Lung (tissue), 11 donors: ENCODE measurements at regions not wholly inside any gene's neighbourhood (a gene's known extent, or its start where the extent isn't known, plus 50 kb on each side); places are given as distances from the start of the nearest gene placed in this dataset.
A peak's percentile ranks its signal among the peaks of the same experiment; 100 is the strongest.

Experiments used
- ATAC-seq: fragments of 200-7000 bp; cut with Tn5 transposase; one replicate; pipeline ENCODE4 v1.9.1; 2020; ENCODE audit warnings: moderate number of reproducible peaks; ENCODE audit not compliant: insufficient read depth, low FRiP score
- DNase-seq, 3 donors: peaks; one replicate each; pipeline ENCODE4 v3.0.0-alpha.2; 2013 to 2017
- H3K27ac ChIP-seq, 2 donors: one replicate each; pipeline ENCODE4 v1.5.1; 2013; ENCODE audit warnings: mild to moderate bottlenecking in 2 of 2, moderate library complexity in 2 of 2, control low read depth in 1 of 2, inconsistent platforms in 1 of 2, low read depth in 1 of 2, low read length in 1 of 2
- H3K27me3 ChIP-seq, 3 donors: one replicate each; pipeline ENCODE4 v1.5.1; 2013; ENCODE audit warnings: low read length in 2 of 3; ENCODE audit not compliant: control insufficient read depth in 3 of 3, insufficient read depth in 3 of 3
- H3K36me3 ChIP-seq, 4 donors: one replicate each; pipeline ENCODE4 v1.5.1; 2013; ENCODE audit warnings: low read length in 4 of 4, mild to moderate bottlenecking in 1 of 4, moderate library complexity in 1 of 4; ENCODE audit not compliant: control insufficient read depth in 4 of 4, insufficient read depth in 4 of 4
- H3K4me1 ChIP-seq, 5 donors: one replicate each; pipeline ENCODE4 v1.5.1; 2013; ENCODE audit warnings: low read length in 5 of 5, mild to moderate bottlenecking in 2 of 5, moderate library complexity in 1 of 5; ENCODE audit not compliant: control insufficient read depth in 5 of 5, insufficient read depth in 5 of 5
- H3K4me3 ChIP-seq: one replicate; pipeline ENCODE4 v1.5.1; 2013; ENCODE audit warnings: mild to moderate bottlenecking, control low read depth, moderate library complexity
- H3K9ac ChIP-seq, 2 donors: one replicate each; pipeline ENCODE4 v1.5.1; 2013; ENCODE audit warnings: low read length in 2 of 2, control low read depth in 1 of 2; ENCODE audit not compliant: insufficient read depth in 1 of 2
- H3K9me3 ChIP-seq, 4 donors: one replicate each; pipeline ENCODE4 v1.5.1; 2013; ENCODE audit warnings: low read length in 3 of 4, mild to moderate bottlenecking in 1 of 4, moderate library complexity in 1 of 4; ENCODE audit not compliant: control insufficient read depth in 4 of 4, insufficient read depth in 3 of 4
- CTCF ChIP-seq: IDR thresholded peaks from 2 replicates; pipeline ENCODE4 v1.5.1; 2012; ENCODE audit warnings: mild to moderate bottlenecking; ENCODE audit errors: control extremely low read depth, extremely low read depth
- WGBS, 2 donors: extraction: QIAGEN DNeasy Blood & Tissue Kit; methylation state at CpG; one replicate each; pipeline ENCODE4 v1.1.7; 2013; 5-methylcytosine and 5-hydroxymethylcytosine counted together
- donor health status: control.
- donor health status: control.
- donor health status: Bipolar disorder and iron deficiency.
- donor health status: healthy.
- donor health status: DM: yes; HTN: yes; CAD: no.

GRCh38 chr1:5001466-5001865 is 347.1 kb downstream of the AJAP1 start:
- Histone ChIP-seq H3K27me3 (peaks cover 0 to 3% (median 0%) of the 10 kb centered on the region in 3 donors), H3K27ac (no peak overlapping the region), H3K9me3 (peaks cover 0 to 6% (median 0%) of the 10 kb centered on the region in 4 donors), H3K4me1 (no peaks in the 10 kb centered on the region), H3K36me3 (no peaks in the 10 kb centered on the region), H3K4me3 (no peak overlapping the region), H3K9ac (no peak overlapping the region)
- TF ChIP-seq CTCF: no peak
- WGBS, 2 donors: 44 to 51% methylated on average over 5 of the region's 5 CpGs
- peak in 1 of 3 donors; percentile 3 for DNase-seq
- ATAC-seq: no peak

- 27 to 33% methylated on average over 5 of the region's 5 CpGs for WGBS, 2 donors
Measured at GRCh38 chr1:4986306-4986705, 331.9 kb downstream of the AJAP1 start.

GRCh38 chr1:4984841-4985240 is 330.4 kb downstream of the AJAP1 start:
- Histone ChIP-seq H3K9ac (no peak overlapping the region), H3K9me3 (peaks cover 0 to 11% (median 3%) of the 10 kb centered on the region in 4 donors), H3K4me3 (no peak overlapping the region), H3K27ac (no peak overlapping the region), H3K36me3 (no peaks in the 10 kb centered on the region), H3K4me1 (no peaks in the 10 kb centered on the region), H3K27me3 (no peaks in the 10 kb centered on the region)
- DNase-seq (no peak), ATAC-seq (no peak)
- 86 to 93% methylated on average over 18 of the region's 18 CpGs for WGBS, 2 donors
- no peak for TF ChIP-seq CTCF

More at GRCh38 chr1:4986306-4986705, 331.9 kb downstream of the AJAP1 start:
- no peak for TF ChIP-seq CTCF
- ATAC-seq (no peak), DNase-seq (no peak)
- Histone ChIP-seq H3K36me3 (no peaks in the 10 kb centered on the region), H3K4me3 (no peak overlapping the region), H3K27me3 (no peaks in the 10 kb centered on the region), H3K27ac (no peak overlapping the region), H3K4me1 (no peaks in the 10 kb centered on the region), H3K9ac (no peak overlapping the region), H3K9me3 (peaks cover 0 to 7% (median 3%) of the 10 kb centered on the region in 4 donors)

GRCh38 chr1:4980211-4980610 is 325.8 kb downstream of the AJAP1 start:
- Histone ChIP-seq H3K27ac (no peak overlapping the region), H3K4me3 (no peak overlapping the region), H3K36me3 (no peaks in the 10 kb centered on the region), H3K27me3 (no peaks in the 10 kb centered on the region), H3K9ac (no peak overlapping the region), H3K4me1 (peaks cover 0 to 2% (median 0%) of the 10 kb centered on the region in 5 donors), H3K9me3 (peaks cover 0 to 13% (median 3%) of the 10 kb centered on the region in 4 donors)
- DNase-seq: no peak
- TF ChIP-seq CTCF: no peak
- ATAC-seq: no peak
- 81 to 91% methylated on average over 6 of the region's 6 CpGs for WGBS, 2 donors
